A549 (cell line): ENCODE measurements at regions not wholly inside any gene's neighbourhood (a gene's known extent, or its start where the extent isn't known, plus 50 kb on each side); places are given as distances from the start of the nearest gene placed in this dataset.

Experiments
- ATAC-seq, 2 experiments: fragments of 200-7000 bp in 1 of 2; fragments of >200 bp in 1 of 2; cut with Nextera tagmentation in 1 of 2; cut with Tn5 transposase in 1 of 2; 3 replicates each; pipeline versions ENCODE4 v1.8.0 to v1.9.1; 2018 to 2020; ENCODE audit warnings: mild to moderate bottlenecking in 1 of 2, moderate library complexity in 1 of 2
- CTCF ChIA-PET: fragments of 300-600 bp; sonication (Branson Sonifier 250); formaldehyde crosslinking; extraction: SDS; loops from one replicate; lab custom pipeline; 2021; ENCODE audit warnings: antibody characterized with exemption, inconsistent platforms; lab: Yijun Ruan, JAX
- POLR2A ChIA-PET: fragments of 350-600 bp; formaldehyde crosslinking; extraction: SDS; loops from one replicate; lab custom pipeline; 2021; ENCODE audit warnings: antibody characterized with exemption, inconsistent platforms; lab: Yijun Ruan, JAX
- DNase-seq, 2 experiments: peaks; one replicate each; pipeline versions ENCODE4 v3.0.0 to v3.0.0-alpha.2; 2011 to 2016; ENCODE audit warnings: low read depth in 1 of 2, low spot score in 1 of 2
- FAIRE-seq: peaks from 2 replicates; lab custom pipeline; 2011; peaks lifted over from hg19 to GRCh38; lab: Jason Lieb, UNC
- H3K27ac ChIP-seq, 2 experiments: fragments of >200 bp; sonication (Bioruptor Twin); formaldehyde crosslinking; 3 replicates each; pipeline ENCODE4 v1.5.1; 2016 to 2017
- H3K4me1 ChIP-seq: fragments of >200 bp; sonication (Bioruptor Twin); formaldehyde crosslinking; 3 replicates; pipeline ENCODE4 v1.6.1; 2016
- H3K4me2 ChIP-seq: fragments of >200 bp; sonication (Bioruptor Twin); formaldehyde crosslinking; 3 replicates; pipeline ENCODE4 v1.6.1; 2016
- H3K4me3 ChIP-seq: fragments of >200 bp; sonication (Bioruptor Twin); formaldehyde crosslinking; 3 replicates; pipeline ENCODE4 v1.5.1; 2016
- H3K9me3 ChIP-seq: fragments of >200 bp; sonication (Bioruptor Twin); formaldehyde crosslinking; 3 replicates; pipeline ENCODE4 v1.6.1; 2016
- ATOH8 ChIP-seq: fragments of 250-450 bp; sonication (Bioruptor Pico); IDR thresholded peaks from 2 replicates; pipeline ENCODE4 v1.5.0; 2020; ENCODE audit warnings: low read depth, mild to moderate bottlenecking, moderate library complexity
- BHLHE40 ChIP-seq: IDR thresholded peaks from 2 replicates; pipeline ENCODE4 v1.6.1; 2012; ENCODE audit warnings: low read depth, low read length, inconsistent platforms
- CEBPB ChIP-seq, 2 experiments: fragments of >200 bp in 1 of 2; sonication (Bioruptor Twin) in 1 of 2; formaldehyde crosslinking in 1 of 2; IDR thresholded peaks; 2 replicates each; pipeline ENCODE4 v1.6.1; 2012 to 2016
- CHD2 ChIP-seq: fragments of 150-350 bp; IDR thresholded peaks from 2 replicates; pipeline ENCODE4 v1.6.1; 2014; ENCODE audit warnings: low read length; ENCODE audit not compliant: partially characterized antibody
- CTCF ChIP-seq: fragments of >200 bp; sonication (Bioruptor Twin); formaldehyde crosslinking; IDR thresholded peaks from 3 replicates; pipeline ENCODE4 v1.5.1; 2016
- E2F6 ChIP-seq: IDR thresholded peaks from 2 replicates; pipeline ENCODE4 v1.6.1; 2012; ENCODE audit warnings: low read depth, borderline replicate concordance
- EHF ChIP-seq: fragments of 250-450 bp; sonication (Bioruptor Pico); IDR thresholded peaks from 2 replicates; pipeline ENCODE4 v1.5.0; 2020; ENCODE audit warnings: mild to moderate bottlenecking
- ELK1 ChIP-seq: fragments of 150-350 bp; IDR thresholded peaks from 2 replicates; pipeline ENCODE4 v1.6.1; 2014; ENCODE audit warnings: low read depth, mild to moderate bottlenecking, low read length
- FOSB ChIP-seq: fragments of 250-450 bp; sonication (Bioruptor Pico); IDR thresholded peaks from 2 replicates; pipeline ENCODE4 v1.5.0; 2020; ENCODE audit warnings: mild to moderate bottlenecking, moderate library complexity
- HES2 ChIP-seq: fragments of >200 bp; sonication (Bioruptor Twin); formaldehyde crosslinking; IDR thresholded peaks from 2 replicates; pipeline ENCODE4 v1.6.1; 2016
- HEYL ChIP-seq: fragments of 250-450 bp; sonication (Bioruptor Pico); IDR thresholded peaks from 2 replicates; pipeline ENCODE4 v1.8.0; 2021; ENCODE audit warnings: mild to moderate bottlenecking, moderate library complexity
- HOXA7 ChIP-seq: fragments of 250-450 bp; sonication (Bioruptor Pico); IDR thresholded peaks from 2 replicates; pipeline ENCODE4 v1.5.0; 2020; ENCODE audit warnings: mild to moderate bottlenecking, moderate library complexity
- JUN ChIP-seq, 2 experiments: fragments of >200 bp; sonication (Bioruptor Twin); formaldehyde crosslinking; IDR thresholded peaks; 2 replicates in 1 of 2; 3 replicates in 1 of 2; pipeline ENCODE4 v1.6.1; 2016 to 2017
- KDM1A ChIP-seq: fragments of 200-600 bp; sonication (generic); IDR thresholded peaks from 2 replicates; pipeline ENCODE4 v1.6.1; 2016; ENCODE audit warnings: low read depth, mild to moderate bottlenecking
- MAFK ChIP-seq: fragments of 450-650 bp; IDR thresholded peaks from 2 replicates; pipeline ENCODE4 v1.6.1; 2014; ENCODE audit not compliant: partially characterized antibody
- MAZ ChIP-seq: fragments of 150-350 bp; IDR thresholded peaks from 2 replicates; pipeline ENCODE4 v1.6.1; 2014; ENCODE audit warnings: antibody characterized with exemption, low read depth, low read length, borderline replicate concordance
- MYC ChIP-seq: IDR thresholded peaks from 2 replicates; pipeline ENCODE4 v1.6.1; 2012; ENCODE audit warnings: mild to moderate bottlenecking, inconsistent platforms, low read length, improper control_type of control experiment, borderline replicate concordance
- POLR2AphosphoS2 ChIP-seq: conservative IDR thresholded peaks from 2 replicates; pipeline ENCODE4 v1.6.1; 2012; ENCODE audit warnings: low read length, improper control_type of control experiment, inconsistent platforms
- RARB ChIP-seq: fragments of 250-450 bp; sonication (Bioruptor Pico); IDR thresholded peaks from 2 replicates; pipeline ENCODE4 v1.8.0; 2021; ENCODE audit warnings: mild to moderate bottlenecking, moderate library complexity
- RCOR1 ChIP-seq: fragments of 150-350 bp; IDR thresholded peaks from 2 replicates; pipeline ENCODE4 v1.6.1; 2014; ENCODE audit warnings: antibody characterized with exemption, low read length, low read depth
- RFX5 ChIP-seq: fragments of 450-650 bp; IDR thresholded peaks from 2 replicates; pipeline ENCODE4 v1.7.1; 2014; ENCODE audit warnings: antibody characterized with exemption, mild to moderate bottlenecking, moderate library complexity
- SREBF2 ChIP-seq: fragments of 450-650 bp; IDR thresholded peaks from 2 replicates; pipeline ENCODE4 v1.6.1; 2014; ENCODE audit warnings: mild to moderate bottlenecking, moderate library complexity
- WGBS: methylation state at CpG from one replicate; pipeline ENCODE4 v1.1.6; 2017; ENCODE audit errors: missing lambda C conversion rate; 5-methylcytosine and 5-hydroxymethylcytosine counted together
- TF ChIP-seq, protein P1 (sequence below): IDR thresholded peaks from 2 replicates; pipeline ENCODE4 v1.6.1; 2012

GRCh38 chr7:131149429-131149773, 178.3 kb upstream of the MKLN1 start:
- Histone ChIP-seq H3K9me3 (no peaks in the 10 kb centered on the region), H3K4me1 (peaks cover 29% of the 10 kb centered on the region), H3K4me3 (no peak overlapping the region), H3K4me2 (no peak overlapping the region), H3K27ac (peak overlapping the region in 1 of 2 experiments; percentile 26; a peak in 2 of 6 replicates)
- POLR2A ChIA-PET = no interaction called here
- peak; percentile 54 for FAIRE-seq
- CTCF ChIA-PET = interaction anchor here (1.2 kb wide), 1 partner anchor 27 kb away, joined by 3 read pairs; no protein-coding TSS in a partner anchor
- TF ChIP-seq HEYL (CRISPR knock-in tag) = no peak
- TF ChIP-seq MAFK = peak; percentile 67
- no peak for TF ChIP-seq MAZ
- no peak for TF ChIP-seq RCOR1
- no peak for DNase-seq
- no peak for ATAC-seq

DNA sequence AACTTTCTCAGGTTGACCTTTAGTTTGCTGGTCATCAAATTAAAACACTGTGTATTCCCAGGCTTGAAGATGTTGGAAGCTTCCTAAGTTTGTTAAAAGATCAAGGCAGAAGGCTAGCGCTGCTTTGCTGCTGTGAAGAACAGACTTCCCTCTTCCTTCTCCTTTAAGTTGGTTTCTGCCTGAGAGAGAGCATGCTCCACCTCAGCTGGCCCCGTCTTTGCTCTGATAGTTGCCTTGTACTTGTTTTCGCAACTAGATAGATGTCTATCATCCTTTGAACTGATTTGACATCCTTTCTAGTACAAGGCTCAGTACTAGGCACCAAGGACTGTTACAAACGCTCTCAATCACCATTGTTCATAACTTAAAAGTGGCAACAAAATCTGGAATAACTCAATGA, 177.8 kb upstream of the MKLN1 start:
- DNase-seq = no peak
- H3K9me3 ChIP-seq = no peaks in the 10 kb centered on the region
- TF ChIP-seq CTCF = no peak
- TF ChIP-seq, protein P1, sequence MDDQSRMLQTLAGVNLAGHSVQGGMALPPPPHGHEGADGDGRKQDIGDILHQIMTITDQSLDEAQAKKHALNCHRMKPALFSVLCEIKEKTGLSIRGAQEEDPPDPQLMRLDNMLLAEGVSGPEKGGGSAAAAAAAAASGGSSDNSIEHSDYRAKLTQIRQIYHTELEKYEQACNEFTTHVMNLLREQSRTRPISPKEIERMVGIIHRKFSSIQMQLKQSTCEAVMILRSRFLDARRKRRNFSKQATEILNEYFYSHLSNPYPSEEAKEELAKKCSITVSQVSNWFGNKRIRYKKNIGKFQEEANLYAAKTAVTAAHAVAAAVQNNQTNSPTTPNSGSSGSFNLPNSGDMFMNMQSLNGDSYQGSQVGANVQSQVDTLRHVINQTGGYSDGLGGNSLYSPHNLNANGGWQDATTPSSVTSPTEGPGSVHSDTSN = no peak
- TF ChIP-seq ATOH8 = no peak
- no peak for TF ChIP-seq EHF (CRISPR knock-in tag)
- no peak for TF ChIP-seq JUN (IDR thresholded peaks at IDR 0.05)
- TF ChIP-seq RFX5 = no peak
- no peak for TF ChIP-seq RARB (CRISPR knock-in tag)
- TF ChIP-seq MYC = no peak
- TF ChIP-seq MAZ = no peak
- no peak for TF ChIP-seq BHLHE40
- TF ChIP-seq CHD2 = no peak
- no peak for TF ChIP-seq E2F6
- TF ChIP-seq, all 56 proteins: peak for 0
- CTCF ChIA-PET = no interaction called here
- H3K4me3 ChIP-seq = no peak overlapping the region
- H3K4me2 ChIP-seq = no peak overlapping the region
- no peak for FAIRE-seq
- ATAC-seq = no peak
- H3K4me1 ChIP-seq = peaks cover 29% of the 10 kb centered on the region
- H3K27ac ChIP-seq = peak overlapping the region in 1 of 2 experiments; percentile 26; a peak in 2 of 6 replicates
- POLR2A ChIA-PET = no interaction called here
- 83% methylated on average over 4 of the region's 4 CpGs for WGBS

GRCh38 chr7:131151034-131151433, 176.6 kb upstream of the MKLN1 start:
- H3K9me3 ChIP-seq = no peaks in the 10 kb centered on the region
- H3K4me1 ChIP-seq = peaks cover 26% of the 10 kb centered on the region
- ATAC-seq (no peak), DNase-seq (no peak), FAIRE-seq (no peak)
- peak overlapping the region; percentile 10; the same call in 1 of the 3 replicates for H3K4me2 ChIP-seq
- TF ChIP-seq SREBF2 = no peak
- no peak for TF ChIP-seq FOSB
- WGBS = 59% methylated on average over 3 of the region's 3 CpGs
- POLR2A ChIA-PET = no interaction called here
- CTCF ChIA-PET = no interaction called here
- peak overlapping the region; percentile 6 to 24; a peak in 3 of 6 replicates for H3K27ac ChIP-seq
- no peak overlapping the region for H3K4me3 ChIP-seq

GRCh38 chr7:131152766-131153165, 174.9 kb upstream of the MKLN1 start:
- ChIA-PET POLR2A (no interaction called here), CTCF (interaction anchor here (0.6 kb wide), 2 partner anchors 138 to 170 kb away, joined by 5 to 6 read pairs; no protein-coding TSS in a partner anchor)
- no peak for ATAC-seq

More at GRCh38 chr7:131152766-131153165, 174.9 kb upstream of the MKLN1 start:
- no peak for FAIRE-seq
- DNase-seq = no peak
- no peaks in the 10 kb centered on the region for H3K9me3 ChIP-seq
- no peak overlapping the region; a peak in 1 of 6 replicates for H3K27ac ChIP-seq
- no peak overlapping the region for H3K4me3 ChIP-seq
- TF ChIP-seq HOXA7 (no peak), HES2 (no peak), CEBPB (IDR thresholded peaks at IDR 0.05) (no peak), JUN (IDR thresholded peaks at IDR 0.05) (no peak), ELK1 (no peak), POLR2AphosphoS2 (no peak), KDM1A (no peak)
- TF ChIP-seq, protein P1 = no peak
- peaks cover 34% of the 10 kb centered on the region for H3K4me1 ChIP-seq
- no peak overlapping the region for H3K4me2 ChIP-seq
